Iris pigment epithelial cell (primary cell): ENCODE measurements at regions not wholly inside any gene's neighbourhood (a gene's known extent, or its start where the extent isn't known, plus 50 kb on each side); places are given as distances from the start of the nearest gene placed in this dataset.

Source experiments
- DNase-seq: peaks from one replicate; pipeline ENCODE4 v3.0.0-alpha.2; 2011; ENCODE audit warnings: low read depth

DNA sequence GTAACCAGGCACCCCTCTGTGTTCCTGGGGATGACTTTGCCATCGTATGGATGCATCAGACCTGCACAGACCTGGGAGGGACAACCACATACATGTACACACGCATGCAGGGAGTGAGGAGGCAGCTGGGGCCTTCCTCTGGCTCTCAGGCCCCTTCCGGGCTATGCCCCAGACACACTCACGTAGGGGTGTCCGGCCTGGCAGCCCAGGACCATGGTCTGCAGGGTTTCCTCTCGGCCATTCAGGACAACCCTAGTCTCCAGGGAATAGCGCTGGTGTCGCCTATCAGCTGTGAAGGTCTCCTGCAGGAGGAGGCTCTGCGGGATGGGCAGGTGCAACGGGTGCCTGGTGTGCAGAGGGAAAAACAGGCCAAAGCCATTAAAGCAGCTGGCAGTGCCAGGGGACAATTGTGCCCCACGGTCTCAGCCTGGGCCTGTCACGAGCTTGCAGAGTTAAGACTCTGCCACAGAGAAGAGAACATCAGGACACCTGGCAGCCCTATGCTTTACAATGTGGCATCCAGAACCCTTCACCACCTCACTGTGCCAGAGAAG is 101.4 kb downstream of the RMI2 start:
- no peak for DNase-seq

DNA sequence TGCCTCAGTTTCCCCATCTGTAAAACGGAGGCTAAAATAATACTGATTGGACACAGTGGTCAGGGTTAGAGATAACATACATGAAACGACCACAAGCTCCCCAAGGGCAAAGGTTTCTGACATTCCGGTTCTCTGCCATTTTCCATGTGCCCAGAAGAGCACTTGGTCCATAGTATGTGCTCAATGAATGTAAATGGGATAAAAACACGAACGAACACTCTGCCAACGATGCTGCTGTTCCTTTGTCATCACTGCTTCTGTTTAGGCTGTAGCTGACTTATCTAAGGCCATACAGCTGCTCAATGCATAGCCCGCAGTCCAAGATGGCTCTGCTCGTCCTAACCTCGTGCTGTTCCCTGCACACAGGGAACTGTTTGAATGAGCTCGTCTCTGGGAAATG is 102.0 kb downstream of the RMI2 start:
- DNase-seq: no peak

DNA sequence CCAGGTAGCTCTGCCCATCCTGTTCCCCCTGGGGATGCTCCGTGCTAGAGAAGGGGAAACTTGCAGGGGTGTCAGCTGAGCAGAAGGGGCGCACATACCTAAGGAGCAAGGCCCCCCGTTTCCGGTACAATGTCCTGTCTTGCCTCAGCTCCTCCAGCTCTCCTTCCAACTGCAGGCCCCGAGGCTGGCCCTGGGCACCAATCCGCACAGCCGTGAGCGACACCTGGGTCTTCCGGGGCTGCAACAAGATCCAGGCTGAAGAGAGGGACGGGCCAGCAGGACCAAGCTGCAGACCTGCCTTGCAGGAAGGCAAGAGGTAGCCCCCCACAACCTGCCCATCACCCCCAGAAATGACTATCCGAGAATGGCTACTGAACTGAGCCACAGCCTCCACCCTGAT is 102.6 kb downstream of the RMI2 start:
- DNase-seq: no peak

DNA sequence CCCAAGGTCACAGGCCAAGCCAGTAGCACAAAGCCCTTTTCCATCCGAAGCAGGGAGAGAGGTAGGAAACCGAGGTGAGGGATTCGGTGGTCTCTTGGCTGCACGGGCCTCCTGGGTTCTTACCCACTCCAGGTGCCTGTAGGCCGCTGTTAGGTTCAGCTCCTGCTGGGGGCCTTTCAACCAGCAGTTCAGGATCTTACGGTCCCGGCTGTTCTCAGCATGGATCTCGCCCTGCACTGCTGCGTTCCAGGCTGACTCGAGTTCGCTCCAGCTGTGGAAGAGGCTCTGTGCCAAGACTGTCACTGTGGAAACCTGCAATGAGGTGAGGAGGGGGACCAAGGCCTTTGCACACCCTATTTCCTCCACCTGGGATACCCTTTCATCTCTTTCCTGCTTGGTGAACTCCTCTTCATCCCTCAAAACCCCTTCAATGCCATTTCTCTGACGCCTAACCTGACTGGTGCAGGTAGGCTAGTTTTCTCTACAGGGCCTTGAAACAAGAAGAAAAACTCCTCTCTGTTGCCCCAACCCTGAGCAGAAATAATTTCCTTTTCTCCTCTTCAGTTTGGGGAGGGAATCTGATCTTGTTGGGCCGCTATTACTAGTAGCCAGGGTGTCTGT is 103.6 kb downstream of the RMI2 start:
- DNase-seq: no peak

DNA sequence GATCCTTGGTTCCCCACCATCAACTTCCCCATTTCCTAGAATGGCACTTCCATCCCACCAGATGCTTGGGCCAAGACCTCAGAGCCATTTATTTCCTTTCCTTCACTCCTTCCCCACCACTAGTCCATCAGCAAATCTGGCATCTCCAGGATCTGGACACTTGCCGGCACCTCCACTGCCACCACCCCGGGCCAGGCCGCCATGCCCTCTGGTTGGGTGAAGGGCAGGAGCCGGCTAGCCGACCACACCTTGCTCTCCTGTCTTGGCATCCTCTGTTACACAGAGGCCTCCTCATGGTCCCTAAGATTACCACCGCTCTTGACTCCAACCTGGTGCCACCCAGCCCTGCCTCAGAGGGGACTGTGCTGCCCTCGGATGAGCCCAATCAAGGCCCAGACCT is 104.5 kb downstream of the RMI2 start:
- no peak for DNase-seq

DNA sequence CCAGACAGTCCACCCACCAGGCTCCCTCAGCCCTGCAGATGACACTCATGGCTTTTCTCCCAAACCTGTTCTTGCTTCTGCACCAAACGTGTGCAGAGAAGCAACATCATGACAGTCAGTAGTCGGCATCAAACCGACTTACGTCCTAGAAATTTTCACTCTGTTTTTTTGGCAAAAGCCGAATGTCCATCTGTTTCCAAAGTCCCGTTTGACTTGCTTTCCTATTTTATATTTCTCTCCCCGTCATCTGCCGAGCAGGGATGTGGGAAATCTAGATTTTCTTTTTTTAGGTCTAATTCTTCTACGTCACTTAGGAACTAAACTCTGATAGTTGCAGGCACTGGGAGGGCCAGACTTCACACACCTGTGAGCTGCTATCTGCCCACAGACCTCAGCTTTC is 104.9 kb downstream of the RMI2 start:
- no peak for DNase-seq

DNA sequence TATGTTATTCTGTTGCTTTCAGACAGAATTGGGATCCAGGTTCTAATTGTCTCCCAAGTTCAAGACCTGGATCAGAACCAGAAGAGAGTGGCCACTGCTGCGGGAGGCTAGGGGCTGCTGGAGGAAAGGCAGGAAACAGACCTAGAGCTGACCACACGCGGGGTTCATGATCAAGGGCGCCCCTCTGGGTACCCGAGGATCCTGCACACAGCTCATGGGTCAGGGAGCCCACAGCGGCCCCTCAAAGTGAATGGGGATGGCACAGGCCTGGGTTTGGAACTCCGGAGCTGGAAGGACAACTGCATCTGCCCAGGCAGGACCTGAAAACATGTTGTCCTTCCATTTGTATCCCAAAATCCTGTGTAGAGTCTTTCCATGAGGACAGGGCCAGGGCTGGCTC is 107.0 kb downstream of the RMI2 start:
- no peak for DNase-seq

DNA sequence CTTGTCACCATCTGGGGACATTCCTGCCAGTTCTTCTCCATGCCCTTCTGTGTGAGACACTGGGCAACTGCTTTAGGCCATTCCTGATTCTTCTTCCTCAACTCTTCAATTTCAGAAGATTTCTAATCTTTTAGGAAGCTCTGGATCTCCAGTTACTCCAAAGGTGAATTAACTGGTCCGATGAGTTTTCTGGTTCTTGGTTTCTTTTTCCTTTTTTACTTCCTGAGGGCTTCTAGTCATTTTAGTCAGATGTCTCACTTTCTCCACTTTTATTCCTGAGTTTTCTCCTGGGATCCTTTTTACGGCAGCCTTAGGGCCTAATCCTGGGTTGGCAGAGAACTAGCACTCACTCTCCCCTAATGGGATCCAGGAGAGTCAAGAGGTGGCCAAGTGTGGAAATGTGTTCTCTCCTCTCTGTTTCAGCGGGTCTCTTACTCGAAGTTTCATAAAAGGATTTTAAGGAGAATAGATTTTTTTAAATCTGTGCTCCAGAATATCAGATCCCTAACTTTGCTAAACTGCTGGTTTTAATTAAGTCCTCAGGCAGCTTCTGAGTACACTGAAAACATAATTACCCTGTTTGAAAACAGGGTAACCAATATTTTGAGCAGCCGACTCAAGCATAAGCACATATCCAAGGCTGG is 107.6 kb downstream of the RMI2 start:
- DNase-seq: no peak

DNA sequence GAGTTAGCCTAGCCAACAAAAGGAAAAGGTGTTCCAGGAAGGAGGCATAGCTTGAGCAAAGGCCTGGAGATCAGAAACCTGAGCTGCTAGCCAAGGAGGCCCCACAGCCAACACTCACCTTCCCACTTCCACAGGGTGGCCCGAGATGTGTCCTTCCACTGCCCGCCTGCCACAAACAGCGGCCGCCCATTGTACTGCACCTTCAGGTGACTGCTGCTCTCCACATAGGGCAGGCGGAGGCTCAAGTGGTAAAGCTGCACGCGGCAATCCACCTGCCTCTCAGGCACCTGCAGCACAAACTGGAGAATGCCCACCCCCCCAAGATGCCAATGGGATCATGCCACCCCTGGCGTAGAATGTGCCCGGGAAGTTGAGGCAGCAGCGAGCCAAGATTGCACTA is 111.5 kb downstream of the RMI2 start:
- no peak for DNase-seq

DNA sequence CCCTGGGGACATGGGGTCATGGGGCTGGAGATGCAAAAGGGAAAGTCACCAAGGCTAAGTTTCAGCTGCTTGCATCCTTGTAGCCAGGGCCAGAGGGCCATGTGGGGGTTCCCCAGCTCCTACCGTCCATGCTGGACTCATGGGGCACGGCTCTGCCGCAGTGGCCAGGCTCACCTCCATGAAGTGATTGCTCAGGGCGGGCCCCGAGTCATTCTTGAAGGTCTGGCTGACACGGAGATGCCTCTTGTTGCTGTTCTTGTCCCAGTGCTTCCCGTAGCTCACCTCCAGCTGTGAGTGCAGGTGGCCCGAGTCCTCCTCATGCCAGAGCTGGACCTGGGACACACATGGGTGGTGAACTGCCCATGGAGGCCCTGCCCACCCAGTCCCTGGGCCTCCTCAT is 114.5 kb downstream of the RMI2 start:
- no peak for DNase-seq

DNA sequence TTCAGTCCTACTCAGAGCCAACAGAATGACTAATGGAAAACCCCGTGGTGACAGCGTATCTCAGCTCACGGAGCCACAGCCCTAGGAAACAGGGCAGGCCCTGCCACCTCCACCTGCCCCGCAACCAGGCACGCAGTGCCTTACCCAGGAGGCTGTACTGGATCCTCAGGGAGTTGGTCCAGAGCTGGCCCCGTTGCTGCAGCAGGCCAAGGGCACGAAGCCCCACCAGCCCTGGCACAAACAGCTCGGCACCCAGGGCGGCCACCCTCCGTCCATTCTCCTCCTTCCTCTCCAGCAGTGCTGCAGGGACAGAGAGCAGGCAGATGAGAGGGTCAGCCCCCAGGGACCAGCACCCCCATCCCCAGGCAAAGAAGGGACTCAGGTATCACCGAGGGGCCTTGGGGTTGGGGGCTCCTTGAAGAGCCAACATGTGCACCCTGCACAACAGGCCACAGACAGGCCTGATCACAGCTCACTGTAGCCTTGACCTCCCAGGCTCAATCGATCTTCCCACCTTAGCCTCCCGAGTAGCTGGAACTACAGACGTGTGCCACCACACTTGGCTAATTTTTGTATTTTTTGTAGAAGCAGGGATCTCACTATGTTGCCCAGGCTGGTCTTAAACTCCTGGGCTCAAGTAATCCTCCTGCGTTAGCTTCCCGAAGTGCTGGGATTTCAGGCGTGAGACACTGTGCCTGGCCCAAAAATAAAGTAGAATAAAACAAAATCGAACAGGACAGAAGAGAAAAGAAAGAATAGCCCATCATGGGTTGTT is 115.7 kb downstream of the RMI2 start:
- no peak for DNase-seq

DNA sequence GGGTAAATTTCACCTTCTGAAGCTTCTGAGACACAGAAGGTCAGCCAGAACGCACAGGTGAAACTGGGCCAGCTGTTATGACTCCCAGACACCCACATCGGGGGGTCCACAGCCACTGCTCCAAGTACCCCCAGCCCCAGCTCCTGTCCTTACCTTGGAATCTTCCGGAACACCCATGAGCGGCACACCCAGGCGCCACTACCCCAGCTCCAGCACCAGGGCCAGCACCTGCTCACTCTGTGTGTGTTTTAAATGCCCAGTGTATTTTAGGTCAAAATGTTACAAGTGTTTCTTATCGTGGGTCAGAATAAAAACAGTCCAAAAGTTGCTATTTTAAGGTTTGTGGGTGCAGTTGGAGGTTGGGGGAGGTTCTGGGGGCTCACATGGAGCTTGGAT is 116.3 kb downstream of the RMI2 start:
- DNase-seq: no peak

DNA sequence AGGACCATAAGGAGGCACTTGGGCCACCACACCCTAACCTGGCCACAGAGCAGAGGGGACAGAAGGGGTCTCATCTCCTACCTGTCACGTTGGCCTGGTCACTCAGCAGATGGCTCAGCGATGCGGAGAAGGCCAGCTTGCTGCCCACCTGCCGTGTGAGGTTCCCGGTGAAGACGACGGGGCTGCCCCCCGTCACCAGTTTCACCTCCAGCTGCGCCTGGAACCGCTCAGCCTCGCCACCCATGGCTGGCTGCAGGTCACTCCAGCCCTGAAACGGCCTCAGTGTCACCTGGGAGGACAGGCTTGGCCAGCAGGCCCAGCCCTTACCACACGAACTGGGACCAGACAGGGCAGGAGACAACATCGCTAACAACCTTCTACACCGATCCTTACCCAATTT is 116.8 kb downstream of the RMI2 start:
- no peak for DNase-seq

DNA sequence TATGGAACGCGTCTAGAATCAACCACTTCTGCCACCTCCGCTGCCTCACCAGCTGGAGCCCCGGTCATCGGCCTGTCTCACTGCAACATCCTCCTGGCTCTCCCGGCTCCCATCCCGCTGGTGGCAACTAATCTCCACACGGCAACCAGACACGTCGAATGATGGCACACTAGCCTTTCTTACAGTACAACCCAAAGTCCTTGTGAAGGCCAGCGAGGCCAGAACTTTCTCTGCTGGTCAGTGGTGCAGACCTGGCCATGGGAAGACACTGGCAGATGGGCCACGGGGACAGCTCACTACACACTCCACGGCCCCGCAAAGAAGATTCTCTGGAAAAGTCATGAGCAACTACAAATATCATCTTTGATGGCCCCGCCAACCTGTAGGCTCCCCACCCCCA is 117.6 kb downstream of the RMI2 start:
- DNase-seq: no peak

DNA sequence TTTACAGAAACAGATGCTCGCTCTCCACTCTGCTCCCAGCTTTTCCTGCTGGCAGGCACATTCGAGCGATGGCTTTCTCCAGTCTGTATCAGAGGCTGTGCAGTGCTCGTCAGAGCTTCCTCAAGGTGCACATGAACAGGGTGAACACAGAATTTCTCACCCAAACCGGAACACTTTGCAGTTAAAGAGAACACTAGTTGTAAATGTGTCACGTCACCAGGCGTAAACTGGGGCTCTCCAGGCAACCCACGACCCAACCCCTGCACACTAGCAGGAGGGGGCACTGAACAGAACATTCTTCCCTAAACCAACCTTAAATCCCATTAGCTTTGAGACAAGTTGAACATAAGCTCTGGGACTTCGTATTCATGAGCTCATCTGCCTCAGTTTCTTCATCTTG is 119.0 kb downstream of the RMI2 start:
- DNase-seq: no peak

DNA sequence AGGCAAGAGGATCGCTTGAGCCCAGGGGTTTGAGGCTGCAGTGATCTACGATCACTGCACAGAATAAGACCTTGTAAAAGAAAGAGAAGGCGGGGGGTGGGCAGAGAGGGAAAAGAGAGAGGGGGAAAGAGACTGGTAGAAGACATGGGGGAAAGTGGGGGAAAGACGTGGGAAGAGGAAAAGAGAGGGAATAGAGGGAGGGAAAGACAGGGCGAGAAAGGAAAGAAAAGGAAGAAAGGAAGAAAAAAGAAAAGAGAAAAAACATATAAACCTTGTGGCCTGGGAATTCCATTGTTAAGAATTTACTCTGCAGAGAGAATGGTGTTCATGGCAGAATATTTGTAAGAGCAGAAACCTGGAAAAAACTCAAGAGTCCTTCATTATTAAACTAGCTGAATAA is 120.4 kb downstream of the RMI2 start:
- DNase-seq: no peak

DNA sequence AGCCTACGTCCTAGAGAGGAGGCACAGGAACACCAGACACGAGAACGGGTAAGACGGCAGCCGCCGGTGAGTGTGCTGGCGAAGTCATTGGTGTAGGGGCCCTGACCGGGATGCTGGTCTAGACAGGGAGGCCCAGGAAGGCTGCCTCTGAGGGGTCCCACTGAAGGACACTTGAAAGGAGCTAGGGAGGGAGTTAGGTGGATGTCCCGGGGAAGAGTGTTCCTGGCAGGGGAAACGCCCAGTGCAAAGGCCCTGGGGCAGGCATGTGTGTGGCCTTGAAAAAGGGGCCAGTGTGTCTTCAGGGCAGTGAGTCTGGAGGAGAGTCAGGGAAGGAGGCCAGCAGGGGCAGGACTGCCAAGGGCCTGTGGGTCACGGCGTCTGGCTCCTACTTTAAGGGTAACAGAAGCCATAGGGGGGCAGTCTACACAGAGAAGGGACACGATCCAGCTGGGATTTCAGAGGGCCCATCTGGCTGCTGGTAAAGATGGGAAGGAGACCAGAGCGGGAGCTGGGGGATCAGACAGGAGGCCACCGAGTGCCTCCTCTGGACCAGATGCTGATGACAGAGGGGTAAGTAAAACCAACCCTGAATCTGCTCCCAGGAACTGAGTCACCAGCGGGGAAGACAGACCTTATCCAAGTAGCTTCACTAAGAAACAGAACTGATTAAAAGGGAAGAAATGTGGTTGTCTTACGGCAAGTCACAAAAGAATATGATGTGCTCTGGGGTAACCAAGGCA is 115.9 kb downstream of the LITAF start:
- peak; percentile 29 for DNase-seq

DNA sequence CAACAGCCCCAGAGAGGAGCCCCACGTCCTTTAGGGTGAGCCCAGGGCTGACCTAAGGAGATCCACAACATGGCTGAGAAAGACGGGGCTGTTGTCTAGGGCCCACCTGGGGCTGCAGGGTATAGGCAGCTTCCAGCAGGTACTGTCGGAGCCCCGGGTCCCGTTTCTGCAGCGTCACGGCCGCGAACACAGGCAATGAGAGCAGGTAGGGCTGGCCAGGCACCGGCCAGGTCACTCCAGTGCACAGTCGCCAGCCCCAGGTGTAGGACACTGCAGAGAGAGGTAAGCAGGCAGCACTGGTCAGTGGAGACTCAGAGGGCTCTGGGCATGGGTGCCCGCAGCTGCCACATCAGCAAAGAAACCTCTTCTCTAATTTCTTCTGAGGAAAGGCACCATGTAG is 115.2 kb downstream of the LITAF start:
- DNase-seq: no peak

DNA sequence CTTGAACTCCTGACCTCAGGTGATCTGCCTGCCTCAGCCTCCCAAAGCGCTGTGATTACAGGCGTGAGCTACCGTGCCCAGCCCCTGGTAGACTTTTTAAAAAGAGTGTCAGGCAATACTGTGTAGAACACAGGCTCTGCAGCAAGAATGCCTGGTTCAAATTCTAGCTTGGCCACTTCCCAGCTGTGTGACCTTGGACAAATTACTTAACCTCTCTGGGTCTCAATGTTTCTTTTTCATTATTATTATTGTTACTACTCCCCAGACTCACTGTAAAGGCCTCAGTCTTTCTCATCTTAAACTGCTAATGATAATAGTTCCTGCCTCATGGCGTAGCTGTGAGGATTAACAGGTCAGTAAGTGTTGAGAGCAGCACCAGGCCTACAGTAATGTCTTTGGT is 114.3 kb downstream of the LITAF start:
- DNase-seq: no peak

DNA sequence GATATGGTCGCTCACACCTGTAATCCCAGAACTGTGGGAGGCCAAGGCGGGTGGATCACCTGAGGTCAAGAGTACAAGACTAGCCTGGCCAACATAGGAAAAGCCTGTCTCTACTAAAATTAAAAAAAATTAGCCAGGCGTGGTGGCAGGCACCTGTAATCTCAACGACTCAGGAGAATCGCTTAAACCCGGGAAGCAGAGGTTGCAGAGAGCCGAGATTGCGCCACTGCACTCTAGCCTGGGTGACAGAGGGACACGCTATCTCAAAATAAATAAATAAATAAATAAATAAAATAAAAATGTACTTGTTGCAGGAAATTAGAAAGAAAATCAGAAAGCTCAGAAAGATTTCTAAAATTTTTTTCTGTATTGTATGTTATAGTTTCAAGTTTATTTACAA is 113.9 kb downstream of the LITAF start:
- no peak for DNase-seq

DNA sequence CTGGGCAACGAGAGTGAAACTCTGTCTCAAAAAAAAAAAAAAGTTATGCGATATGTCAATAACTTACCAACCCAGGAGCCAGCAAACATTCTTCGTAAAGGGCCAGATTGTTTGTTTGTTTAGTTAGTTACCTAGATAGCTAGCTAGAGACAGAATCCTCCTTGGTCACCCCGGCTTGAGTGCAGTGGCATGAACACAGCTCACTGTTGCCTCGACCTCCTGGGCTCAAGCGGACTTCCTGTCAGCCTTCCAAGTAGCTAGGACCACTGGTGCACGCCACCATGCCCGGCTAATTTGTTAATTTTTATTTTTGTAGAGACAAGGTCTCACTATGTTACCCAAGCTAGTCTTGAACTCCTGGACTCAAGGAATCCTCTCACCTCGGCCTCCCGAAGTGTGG is 113.0 kb downstream of the LITAF start:
- no peak for DNase-seq

DNA sequence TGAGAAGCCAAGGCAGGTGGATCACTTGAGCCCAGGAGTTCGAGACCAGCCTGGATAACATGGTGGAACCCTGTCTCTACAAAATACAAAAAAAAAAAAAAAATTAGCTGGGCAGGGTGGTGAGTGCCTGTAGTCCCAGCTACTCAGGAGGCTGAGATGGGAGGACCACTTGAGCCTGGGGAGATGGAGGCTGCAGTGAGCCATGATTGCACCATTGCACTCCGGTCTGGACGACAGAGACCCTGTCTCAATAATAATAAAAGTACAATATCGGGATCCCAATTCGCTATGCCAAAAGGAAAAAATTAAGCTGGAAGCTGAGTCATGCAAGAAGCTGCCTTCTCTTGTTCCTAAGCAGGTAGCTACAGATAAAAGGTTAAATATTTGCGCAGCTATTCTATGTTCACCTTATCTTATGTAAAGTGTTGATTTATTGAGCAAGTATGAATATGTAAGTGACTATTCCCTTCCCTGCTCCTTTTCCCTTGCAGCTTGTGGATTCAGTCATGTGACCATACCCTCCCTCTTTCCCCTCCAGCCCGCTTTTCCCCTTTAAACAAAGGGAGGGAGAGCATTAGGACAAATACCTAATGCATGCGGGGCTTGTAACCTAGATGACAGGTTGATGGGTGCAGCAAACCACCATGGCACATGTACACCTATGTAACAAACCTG is 112.0 kb downstream of the LITAF start:
- no peak for DNase-seq
